Activated CD4-positive, alpha-beta T cell treated with anti-CD3 and anti-CD28 coated beads, Interleukin-2, Interleukin-6, amounts not matched to agents 100 ng/mL and 50 ng/mL, durations not matched to agents 16 hours and 8 hours (primary cell): ENCODE measurements at regions not wholly inside any gene's neighbourhood (a gene's known extent, or its start where the extent isn't known, plus 50 kb on each side); places are given as distances from the start of the nearest gene placed in this dataset.

Experiments
- DNase-seq: peaks from one replicate; pipeline ENCODE4 v3.0.0-alpha.2; 2020

DNA sequence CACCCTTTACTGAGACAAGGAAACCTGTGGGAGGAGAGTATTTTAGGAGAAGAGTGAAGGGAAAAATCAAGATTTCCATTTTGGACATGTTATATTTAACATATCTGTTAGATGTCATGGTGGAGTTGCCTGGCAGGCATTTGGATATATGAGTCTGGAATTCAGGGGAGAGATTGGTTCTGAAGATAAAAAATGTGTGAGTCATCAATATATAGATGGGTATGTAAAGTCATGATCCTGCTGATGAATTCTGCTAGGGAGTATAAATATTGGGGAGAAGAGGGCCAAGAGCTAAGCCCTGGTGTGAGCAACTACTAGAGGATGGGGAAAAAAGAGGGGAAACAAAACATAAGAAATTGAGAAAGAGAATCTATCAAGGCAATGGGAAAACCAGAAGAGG lies 151.3 kb upstream of the SOX9 start:
- no peak for DNase-seq

DNA sequence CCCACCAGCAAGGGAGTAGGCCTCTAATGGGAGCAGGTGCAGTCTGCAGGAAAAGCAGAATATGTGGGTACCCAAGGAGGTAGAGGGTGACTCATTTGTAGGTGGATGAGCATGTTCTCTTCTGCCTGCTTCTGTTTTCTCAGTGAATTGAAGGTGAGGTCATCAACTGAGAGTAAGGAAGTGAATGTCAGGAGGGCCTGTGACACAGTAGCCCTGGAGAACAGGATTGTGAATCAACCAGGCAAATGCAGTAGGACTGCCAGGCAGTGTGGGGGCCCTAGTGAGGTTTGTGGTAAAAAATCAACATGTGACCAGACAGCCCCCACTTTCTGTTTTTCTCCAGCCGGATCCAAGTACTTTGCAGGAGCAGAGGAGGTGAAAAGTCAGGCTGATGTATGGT lies 150.5 kb upstream of the SOX9 start:
- no peak for DNase-seq

DNA sequence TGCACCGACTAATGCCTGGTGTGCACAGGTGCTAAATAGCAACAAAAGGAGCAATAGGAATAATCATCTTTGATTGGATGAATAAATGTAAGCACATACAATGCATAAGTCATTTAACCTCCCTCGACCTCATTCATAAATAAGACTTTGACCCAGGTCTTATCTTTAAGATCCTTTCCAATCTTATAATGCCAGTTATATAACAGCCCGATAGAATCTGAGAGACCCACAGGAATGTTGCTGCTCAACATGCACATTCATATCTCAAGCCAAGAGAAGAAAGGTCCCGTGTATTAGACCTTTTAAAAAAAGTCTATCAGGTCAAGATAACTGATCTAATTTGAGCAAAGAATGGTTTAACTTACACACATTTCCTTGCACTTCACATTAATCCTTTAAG lies 146.8 kb upstream of the SOX9 start:
- no peak for DNase-seq

DNA sequence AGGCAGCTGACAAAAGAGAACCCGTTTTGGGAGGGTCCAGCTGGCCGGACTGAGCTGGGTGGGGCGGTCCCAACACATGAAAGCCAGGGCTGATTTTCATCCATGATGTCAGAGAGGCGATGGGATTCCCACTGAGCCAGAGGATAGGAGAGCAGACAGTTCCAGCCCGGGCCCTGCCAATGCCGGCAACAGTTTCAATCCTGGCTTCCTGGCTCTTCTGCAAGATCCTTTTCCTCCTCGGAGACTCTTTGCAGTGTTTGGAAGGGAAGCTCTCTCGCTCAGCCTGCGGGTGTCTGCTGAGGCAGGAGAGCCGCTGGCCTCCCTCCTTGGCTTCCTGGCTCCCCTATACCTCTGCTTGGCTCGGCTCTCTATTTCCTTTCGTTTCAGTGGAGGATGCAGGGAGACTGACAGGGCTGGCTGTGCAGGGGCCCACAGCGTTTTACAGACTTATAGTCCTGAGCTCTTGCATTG lies 145.5 kb upstream of the SOX9 start:
- DNase-seq: no peak

DNA sequence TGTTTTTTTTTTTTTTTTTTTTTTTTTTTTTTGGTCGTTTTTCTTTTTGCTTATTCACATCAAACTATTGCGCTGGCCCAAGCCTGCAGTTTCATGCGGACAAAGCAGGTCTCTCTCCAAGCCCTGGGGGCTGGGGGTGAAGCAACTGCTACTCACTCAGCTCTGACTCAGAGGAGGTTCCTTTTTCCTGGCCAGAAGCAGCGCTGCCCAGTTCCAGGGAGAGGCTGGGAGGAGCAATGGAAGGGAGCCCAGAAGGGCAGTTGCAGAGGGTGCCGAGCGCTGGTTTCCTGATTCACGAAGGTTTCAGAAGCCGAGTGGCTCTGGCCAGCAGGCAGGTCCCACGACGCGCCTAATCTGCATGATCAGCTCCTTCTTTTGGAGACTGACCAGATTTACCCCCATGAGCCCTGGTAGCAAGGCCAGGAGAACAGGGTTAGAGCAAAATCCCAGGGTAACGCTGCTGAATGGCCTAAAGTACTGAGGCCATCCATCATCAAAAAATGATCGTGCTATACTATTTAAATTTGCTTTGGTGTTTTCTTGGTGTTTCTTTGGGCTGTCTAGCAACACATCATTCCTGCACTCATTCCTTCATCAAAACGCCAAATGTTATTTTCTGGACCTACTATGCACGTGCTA lies 144.7 kb upstream of the SOX9 start:
- no peak for DNase-seq

DNA sequence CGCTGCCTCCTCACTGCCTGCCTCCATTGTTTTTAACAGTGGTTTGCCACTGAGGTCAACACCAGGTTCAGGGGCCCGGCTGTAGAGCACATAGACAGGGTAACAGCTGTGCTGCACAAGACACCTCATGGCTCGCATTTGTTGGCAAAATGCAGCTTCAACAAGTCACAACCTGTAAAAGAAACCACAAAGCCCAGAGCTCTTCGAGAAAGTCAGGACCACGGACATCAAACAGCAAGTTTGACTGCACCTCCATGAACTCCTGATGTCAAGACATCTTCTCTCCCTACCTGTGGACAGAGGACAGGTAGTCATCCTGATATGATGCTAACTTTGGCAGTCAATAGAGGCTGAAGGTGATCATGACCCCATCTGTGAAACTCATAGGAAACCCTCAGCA lies 142.4 kb upstream of the SOX9 start:
- DNase-seq: no peak

DNA sequence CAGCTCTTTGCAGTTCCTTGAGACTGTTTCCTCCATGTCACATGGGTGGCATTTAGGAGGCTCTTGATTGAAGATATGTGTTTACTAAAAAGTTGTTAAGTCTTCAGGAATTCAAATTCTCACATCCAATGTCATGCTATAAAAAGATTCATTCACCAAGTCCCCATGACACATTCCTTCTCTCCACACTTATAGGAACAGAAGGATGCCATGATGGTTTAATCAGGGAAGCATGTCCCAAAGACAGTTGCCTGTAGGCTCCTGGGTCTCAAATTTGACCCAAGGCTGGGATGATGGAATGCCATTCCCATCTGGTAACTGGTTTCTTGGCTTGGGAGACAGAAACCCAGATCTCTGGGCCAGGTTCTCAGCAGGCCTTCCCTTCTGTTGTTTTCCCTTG lies 140.6 kb upstream of the SOX9 start:
- no peak for DNase-seq

DNA sequence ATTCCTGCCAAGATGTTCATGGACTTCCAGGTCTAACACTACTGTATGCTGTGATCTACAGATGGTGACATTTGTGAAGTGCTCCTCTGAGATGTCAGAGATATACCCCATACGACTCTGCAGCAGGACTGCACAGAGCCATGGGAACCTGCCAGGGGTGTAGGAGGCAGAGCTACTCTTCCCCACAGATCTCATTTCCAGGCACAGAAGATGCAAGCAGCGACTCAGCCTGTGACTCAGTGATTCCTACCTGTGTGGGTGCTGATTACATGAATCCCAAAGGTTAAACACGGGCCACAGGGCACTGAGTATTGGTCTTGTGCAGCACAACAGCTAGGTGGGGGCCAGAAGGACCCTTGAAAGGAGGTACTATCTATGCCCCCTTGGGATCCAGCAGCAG lies 137.0 kb upstream of the SOX9 start:
- no peak for DNase-seq

DNA sequence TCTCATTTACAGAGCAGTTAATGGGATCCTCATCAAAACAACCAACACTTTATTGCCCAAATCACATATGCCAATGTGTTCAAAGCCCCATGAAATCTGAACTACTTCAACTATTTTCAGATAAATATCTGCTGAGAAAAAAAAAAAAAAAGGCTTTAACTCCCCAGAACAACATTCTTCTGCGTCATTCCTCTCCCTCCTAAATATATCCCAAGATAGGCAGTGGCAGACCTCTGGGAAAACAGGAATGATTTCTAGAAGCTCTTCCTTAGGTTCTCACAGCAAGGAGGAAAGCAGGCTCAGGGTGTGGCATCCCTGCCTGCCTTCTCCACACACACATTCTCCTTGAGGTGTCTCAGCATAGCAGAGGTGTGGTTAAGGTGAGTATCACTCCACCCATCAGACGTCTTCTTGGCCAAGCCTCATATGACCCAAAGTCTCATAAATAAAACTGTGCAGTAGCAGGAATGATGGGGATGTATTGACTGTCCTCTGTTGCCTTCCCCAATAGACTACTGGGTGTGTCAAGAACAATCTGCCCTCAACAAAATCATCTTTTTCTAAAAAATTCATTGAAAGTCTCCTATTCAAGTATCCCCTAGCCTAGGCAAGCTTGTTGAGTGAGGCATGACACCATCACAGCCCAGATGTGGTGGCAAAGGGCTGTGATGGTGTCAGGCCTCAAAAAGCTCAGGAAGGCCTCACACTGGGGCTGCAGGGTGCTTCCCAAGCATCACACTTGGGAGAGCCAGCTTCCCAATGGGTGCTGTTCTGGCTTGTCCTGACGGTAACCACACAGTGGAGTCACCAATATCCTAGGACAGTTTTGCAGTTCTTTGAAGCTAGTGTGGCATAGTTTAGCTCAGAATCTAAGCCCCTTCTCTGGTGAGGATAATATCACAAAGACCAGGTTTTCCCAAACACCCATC lies 135.4 kb upstream of the SOX9 start:
- no peak for DNase-seq

DNA sequence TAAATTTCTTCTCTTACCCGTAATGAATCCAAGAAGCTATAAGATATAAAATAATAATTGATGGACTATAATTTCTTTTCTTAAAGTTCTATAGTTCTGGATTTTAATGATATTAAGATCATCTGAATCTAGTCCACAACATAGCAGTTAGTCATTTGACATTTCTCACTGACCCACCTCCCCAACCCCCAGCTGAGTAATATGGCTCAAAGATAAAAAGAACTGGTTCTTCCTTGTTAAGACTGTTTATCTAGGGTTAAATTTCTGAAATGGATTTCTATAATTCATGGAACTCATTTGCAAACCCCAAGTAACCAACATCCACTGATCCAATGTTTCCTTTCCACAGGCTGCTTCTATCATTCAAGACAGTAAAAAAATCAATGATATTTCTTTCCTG lies 133.9 kb upstream of the SOX9 start:
- no peak for DNase-seq

DNA sequence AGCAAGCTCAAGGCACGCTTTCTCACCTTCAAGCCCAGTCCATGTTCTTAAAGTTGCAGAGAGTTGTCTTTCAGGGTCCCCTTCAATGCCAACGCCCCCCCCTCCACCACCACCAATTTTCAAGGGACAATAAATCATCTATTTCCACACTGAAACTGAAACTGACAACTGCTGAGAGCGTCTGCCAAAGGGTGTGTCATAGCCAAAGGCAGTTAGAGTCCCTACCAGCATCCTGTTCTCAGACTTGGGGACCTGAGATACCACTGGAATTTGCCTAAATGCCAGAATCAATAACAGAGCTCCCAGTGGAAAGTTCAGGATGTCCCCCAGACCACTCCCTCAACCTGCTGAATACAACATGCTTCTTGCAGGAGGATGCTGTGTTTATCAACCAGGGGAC lies 133.2 kb upstream of the SOX9 start:
- DNase-seq: no peak

DNA sequence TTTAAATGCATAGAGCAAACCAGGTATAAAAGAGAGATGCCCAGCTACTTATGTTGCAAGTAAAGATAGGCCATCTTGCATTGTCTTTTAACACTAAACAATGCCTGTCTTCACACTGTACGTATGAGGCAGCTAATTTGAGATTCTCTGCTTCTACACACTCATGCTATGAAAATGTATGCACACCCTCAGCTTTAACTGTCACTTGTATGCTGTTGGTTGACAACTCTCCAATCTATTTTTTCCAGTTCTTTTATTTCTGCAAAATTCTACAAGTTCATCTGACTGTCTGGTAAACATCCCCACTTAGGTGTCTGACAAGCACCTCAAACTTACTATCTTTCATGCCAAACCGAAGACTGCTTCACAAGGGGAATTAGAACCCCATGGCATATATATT lies 131.7 kb upstream of the SOX9 start:
- DNase-seq: no peak

DNA sequence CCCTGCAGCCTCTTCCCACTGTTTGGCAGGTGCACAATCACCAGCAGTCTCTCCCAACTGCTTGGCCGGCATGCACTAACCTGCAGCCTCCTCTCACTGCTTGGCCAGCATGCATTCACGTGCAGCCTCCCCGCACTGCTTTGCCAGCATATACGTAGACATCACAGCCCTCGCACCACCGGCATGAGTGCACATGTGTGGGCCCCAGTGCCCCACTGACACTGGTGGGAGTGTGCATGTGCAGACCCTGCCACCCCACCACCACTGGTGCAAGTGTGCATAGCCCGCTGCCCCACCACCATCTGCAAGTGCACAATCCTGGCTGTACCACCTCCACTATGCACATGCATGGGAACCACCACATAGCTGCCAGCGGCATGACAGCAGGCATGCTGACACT lies 127.5 kb upstream of the SOX9 start:
- DNase-seq: no peak

DNA sequence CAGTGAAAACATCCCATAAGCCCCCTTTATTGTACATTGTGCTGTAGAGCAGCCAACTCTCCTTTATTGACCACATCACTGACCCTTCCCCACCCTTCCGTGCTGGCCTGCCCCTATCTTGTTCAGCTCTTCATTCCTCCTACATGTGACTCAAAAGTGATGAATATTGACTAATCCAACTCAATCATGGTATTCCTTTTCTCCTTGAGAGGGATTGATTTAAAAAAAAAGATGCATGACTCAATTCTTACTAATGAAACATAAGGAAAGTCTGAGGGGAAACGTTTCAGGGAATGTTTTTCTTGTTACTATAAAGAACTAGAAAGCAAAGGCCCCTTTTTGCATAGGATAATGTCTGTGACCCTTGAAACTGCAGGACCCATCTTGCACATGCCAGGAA lies 125.2 kb upstream of the SOX9 start:
- no peak for DNase-seq

DNA sequence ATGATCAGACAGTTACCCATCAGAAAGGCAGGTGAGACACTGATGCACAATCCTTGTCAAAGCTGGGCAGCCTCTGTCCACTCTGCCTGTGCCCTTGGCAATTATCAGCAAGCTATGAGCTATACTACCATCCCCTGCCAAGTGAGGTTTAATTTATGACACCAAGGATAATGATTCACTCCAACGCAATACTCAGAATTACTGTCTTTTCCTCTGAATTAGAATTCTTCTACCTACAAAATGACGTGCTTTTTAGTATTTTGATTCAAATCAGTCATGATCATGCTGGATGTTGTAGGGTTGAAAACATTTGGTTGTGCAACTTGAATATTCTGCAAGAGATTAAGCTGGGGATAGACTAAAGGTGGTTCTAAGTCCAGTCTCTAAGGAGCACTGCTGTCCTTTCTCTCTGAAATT lies 116.8 kb upstream of the SOX9 start:
- no peak for DNase-seq

DNA sequence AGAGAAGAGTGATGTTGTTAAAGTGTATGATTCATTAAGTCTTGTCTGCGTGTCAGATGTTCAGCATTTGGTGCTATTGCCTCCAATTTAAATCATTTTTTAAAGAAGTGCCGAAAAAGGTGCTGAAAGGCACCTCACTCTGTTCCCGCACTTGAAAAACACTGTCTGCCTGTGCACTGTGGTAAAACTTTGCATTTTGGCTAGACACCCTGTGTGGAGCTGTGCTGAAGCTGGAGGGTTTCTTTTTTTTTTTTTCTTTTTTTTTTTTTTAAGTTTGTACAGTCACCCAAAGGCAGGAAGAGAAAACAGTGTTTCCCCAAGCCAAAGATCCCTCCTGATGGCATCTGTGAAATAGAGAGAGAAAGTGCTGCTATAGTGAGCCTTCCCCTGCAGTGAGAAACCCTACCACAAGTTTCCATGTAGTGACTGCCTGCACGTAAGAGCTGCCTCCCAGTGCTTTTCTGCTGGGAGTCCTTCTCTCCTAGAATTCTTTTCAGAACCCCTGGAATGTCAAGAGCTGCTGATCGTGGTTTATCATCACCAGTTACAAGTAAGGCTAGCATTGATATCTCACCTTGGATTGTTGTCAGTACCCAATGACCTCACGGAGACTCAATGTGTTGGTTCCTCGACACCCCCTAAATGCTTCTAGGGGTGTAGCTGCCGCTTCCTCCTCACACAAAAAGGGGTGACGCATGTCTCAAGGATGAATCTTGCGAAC lies 116.0 kb upstream of the SOX9 start:
- no peak for DNase-seq

DNA sequence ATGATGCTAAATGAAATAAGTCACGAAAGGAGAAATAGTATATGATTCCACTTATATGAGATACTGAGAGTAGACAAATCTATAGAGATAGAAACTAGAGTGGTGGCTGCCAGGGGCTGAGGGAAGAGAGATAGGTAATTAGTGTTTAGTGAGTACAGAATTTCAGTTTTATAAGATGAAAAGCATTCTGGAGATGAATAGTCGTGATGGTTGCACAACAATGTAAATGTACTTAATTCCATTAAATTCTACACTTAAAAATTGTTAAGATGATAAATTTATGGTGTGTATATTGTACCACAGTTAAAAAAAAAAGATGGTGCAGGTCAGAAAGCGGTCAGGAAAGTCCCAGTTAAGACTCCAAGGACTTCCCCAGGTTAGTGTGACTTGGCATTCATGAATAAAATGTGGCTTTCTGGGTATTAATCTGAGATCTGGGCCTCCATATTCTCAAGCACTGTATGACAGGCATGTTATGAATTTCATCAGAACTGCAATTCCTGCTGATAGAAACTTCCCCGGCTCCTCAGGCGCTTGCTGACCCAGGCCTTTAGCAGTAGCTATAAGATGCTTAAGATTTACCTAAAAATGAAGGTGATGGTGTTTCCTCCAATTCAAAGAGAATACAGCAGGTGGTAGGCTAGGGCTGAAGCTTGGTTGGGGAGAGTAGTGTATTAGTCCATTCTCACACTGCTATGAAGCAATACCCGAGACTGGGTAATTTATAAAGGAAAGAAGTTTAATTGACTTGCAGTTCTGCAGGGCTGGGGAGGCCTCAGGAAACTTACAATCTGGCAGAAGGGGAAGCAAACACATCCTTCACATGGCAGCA lies 115.3 kb upstream of the SOX9 start:
- no peak for DNase-seq

DNA sequence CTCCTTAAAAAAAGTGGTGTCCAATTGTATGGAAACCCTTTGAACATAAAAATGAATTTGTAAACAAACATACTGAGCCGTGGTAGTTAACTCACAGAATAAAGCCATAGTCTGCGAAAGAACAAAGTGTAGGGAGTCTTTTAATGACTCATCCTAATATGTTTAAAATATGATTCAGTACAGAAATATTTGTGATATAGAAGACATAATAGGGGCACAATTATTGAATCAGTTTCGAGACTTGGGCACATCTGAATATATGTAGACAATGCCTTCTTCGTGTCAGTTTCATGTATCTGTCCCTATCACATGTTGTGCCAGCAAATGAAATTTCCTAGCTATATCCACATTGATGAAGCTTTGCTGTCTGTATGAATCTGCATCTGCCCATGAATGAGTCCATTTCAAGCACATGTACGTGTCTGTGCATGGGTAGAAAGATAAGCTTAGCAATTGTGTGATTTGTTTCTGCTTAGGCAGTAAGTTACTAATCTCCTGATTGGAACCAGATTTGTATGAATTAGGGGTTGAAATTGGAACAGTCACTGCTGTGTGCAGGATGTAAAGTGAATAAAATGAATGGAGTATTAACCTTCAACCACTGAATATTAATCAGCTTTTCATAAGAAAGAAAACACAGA lies 112.5 kb upstream of the SOX9 start:
- no peak for DNase-seq

DNA sequence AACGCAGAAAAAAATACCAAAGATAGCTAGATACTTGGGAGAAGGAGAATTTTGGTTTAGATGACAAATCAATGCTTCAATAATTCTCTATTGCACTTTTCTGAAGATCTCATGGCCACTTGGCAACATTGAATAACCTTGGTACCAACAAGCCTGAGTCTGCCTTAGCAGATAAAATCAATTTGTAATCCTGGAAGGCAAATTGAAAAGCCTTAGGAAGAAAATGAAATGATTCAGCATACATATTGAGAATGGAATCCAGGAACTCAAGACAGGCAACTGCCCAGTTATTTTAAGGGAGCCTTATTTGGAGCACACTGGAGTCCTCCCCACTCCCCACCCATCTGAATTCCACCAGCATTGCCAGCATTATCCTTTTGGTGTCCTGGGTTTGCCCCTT lies 109.3 kb upstream of the SOX9 start:
- DNase-seq: no peak

DNA sequence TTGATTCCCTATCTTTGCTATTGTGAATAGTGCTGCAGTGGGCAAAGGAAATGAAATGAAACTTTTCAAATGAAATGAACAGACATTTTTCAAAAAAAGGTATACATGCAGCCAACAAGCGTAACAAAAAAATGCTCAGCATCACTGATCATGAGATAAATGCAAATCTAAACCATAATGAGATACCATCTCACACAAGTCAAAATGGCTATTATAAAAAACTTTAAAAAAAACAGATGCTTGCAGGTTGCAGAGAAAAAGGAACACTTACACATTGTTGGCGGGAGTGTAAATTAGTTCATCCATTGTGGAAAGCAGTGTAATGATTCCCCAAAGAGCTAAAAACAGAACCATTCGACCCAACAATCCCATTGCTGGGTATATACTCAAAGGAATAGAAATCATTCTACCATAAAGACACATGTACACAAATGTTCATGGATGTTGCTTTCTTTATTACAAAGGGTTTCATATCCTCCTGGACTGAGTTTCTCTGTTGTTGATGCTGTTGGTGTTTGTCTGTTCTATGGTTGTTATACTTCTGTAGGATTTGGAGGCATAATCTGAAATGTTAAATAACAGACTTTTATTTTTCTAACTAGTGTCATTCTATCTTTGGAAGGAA lies 99.3 kb upstream of the SOX9 start:
- no peak for DNase-seq

DNA sequence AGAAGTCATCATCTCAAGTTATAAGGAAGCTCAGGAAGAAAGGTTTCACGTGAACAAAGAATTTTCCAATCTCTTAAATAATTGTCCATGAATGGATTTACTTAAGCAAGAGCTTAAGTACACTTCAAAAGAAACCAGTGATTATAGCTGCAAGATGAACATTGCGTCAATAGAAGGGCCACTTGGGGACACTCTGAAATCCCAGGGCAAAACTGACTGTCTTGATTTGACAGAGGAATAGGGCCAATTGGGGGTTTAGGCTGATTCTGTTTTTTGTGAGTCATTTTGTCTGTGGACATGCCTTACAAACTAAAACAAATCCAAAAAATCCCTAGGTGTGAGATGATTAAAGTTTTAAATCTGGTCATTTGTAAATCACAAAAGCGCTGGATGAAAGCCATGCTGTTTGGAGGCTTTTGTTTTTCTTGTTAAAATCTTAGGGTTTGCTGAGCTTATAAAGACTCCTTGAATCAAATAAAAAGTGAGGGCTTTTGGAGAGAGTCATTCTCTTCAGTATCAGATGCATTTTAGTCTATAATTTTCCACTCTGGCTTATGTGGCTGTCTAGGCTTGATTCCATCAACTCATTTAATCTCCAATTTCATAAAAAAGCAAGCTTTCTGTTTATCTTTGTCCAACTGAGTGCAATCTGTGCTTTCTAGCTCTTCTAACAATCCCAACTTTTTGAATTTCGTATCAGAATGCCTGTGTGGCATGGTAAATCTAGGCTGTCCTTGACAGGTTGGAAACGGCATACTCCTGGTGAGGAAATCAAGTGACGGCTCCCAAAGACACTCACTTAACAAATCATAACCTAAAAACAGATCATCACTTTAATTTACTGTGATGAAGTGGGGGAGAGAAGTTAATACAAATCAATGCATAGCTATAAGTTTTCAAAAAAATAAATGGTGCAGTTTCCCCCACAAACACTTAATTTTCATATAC lies 98.2 kb upstream of the SOX9 start:
- no peak for DNase-seq
